Activated naive CD8-positive, alpha-beta T cell treated with anti-CD3 and anti-CD28 coated beads, Interleukin-2, amount 50 U/mL, for 16 hours (primary cell): ENCODE measurements at regions not wholly inside any gene's neighbourhood (a gene's known extent, or its start where the extent isn't known, plus 50 kb on each side); places are given as distances from the start of the nearest gene placed in this dataset.
A peak's percentile ranks its signal among the peaks of the same experiment; 100 is the strongest.

Experiments used
- DNase-seq: peaks from one replicate; pipeline ENCODE4 v3.0.0-alpha.2; 2020; ENCODE audit warnings: low read depth, low spot score

DNA sequence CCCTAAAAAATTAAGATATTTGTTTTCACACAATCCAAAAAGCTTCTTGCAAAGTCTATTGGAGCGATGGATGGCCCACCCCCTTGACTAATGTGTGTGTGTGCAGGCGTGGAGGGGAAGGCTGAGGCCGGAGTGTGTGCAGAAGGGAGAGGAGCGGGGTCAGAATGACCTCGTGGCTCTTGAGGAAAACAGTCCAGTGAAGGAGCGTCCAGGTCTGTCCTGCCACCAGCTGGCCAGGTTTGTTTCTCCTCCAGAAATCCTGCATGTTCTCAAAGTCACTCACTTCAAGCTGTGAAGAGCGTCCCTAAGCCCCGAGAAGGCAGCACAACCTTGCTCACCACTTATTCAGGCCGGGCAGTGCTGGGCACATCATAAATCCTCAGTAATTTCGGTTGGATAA lies 69.5 kb upstream of the SSX2IP start:
- no peak for DNase-seq

GRCh38 chr1:84758968-84759491 lies 68.8 kb upstream of the SSX2IP start:
- no peak for DNase-seq

GRCh38 chr1:84758476-84758875 lies 68.2 kb upstream of the SSX2IP start:
- DNase-seq = no peak

- DNase-seq = no peak
Observed at GRCh38 chr1:84757301-84757700, 67.0 kb upstream of the SSX2IP start.

- DNase-seq = no peak
Observed at GRCh38 chr1:84756455-84757082, 66.3 kb upstream of the SSX2IP start.

DNA sequence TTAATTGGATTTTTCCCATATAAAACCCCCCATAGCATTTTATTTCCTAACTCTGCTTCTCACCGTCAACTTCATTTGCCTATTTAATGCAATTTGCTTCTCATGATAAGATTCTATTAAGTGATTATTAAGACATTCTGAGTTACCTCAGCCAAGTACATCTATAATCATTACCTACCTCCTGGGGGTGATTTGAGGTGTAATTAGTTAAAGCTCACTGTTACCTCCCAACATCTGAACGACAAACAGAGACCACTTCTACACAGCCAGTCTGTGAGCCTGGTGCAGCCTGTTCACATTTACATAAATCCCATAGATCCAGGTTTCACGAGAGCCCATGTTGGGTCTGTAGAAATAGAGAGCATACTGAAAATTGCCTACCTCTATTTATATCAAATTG lies 65.7 kb upstream of the SSX2IP start:
- DNase-seq = no peak

DNA sequence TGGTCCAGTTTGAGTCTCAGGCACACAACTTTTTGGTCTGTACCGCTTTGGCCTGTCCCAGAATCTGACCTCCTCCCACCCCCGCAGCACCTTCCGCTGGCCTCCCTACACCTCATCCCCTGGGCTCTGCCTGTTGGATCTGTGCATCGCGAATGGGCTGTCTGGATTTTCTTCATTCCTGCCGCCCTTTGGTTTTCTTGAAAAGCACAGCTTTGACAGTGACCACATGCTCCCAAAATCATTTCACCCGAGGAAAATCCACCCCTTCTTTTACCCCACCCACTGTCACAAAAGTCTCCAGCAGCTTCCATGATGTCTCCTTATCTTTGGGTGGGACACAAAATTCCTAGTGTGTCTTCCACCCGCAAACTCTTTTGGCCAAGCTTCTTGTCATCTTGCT lies 65.0 kb upstream of the SSX2IP start:
- no peak for DNase-seq

DNA sequence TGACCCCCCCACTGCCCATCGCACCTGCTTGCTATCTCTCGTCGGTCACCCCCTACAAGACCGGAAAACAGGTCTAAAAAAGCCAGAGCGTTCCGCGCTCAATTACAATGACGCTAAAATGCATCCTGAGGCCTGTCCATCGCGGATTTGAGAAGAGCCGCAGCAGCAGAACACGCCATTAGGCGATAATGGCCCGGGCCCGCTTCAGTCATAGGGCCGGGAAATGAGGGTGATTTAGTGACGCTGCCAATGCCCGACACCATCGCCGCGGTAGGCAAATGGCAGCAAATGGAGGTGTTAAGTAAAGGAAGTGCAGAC lies 64.1 kb upstream of the SSX2IP start:
- no peak for DNase-seq

- peak; percentile 58 for DNase-seq
Observed at GRCh38 chr1:84753516-84754385, 63.5 kb upstream of the SSX2IP start.

DNA sequence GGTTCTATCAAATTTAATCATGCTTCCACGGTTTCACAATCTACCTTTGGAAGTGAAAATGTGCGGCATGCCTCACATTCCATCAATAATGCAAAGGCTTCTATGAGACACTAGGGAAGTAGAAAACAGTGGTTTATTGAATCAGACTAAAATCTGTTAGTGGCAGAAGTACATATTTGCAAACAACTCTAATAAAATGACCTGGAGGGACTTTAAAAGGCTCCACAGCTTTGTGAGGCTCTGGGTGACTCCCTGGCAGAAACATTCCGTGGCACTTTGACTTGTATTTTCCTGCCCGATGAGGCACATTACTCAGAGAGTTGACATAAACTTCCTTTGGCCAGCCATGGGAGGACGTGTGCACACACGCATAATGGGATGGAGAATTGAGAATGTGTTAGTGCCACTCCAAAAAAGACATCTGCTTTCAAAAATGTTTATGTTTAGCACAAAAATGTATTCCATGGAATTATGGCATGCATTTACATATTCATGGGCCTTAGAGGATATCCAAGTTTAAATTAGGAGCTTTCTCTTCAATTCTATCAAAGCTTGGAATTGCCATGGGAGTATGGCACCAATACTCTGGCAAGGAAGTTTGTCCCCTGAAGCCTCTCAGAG lies 60.0 kb upstream of the SSX2IP start:
- DNase-seq = no peak

DNA sequence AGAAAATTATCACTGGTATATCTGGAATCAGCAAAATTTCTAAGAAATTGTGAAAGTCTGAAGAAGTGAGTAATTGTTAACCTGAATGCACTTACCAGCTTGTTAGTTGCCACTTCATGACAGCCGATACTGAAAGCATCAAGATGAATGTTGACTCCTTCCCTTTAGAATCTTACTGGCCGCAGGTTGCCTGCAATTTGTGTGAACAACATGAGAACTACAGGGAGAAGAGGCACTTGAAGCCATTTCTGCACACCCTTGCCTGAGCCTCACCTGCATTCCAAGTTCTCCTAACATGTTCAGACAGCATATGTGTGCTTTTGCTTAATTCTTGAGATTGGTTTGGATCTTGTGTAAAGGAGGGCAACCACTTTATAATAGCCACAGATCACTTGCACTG lies 59.2 kb upstream of the SSX2IP start:
- no peak for DNase-seq

DNA sequence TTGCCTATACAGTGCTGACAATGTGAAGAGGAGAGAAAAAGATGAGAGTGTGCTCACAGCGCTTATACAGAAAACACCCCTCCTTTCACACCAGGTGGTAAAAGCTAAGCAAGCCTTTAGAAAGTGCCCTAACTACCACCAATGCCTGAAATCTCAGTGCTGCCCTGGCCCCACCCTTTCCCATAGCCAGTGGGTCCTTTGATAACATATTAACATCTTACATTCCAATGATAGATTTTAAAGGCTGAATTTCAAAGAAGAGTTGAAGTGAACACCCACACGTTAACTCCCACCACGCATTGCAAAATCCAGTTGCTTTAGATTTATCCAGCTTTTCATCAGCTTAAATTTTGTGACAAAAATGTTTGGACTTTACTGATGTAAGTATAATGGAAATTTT lies 58.1 kb upstream of the SSX2IP start:
- no peak for DNase-seq

GRCh38 chr1:84745857-84746256 lies 55.6 kb upstream of the SSX2IP start:
- no peak for DNase-seq

DNA sequence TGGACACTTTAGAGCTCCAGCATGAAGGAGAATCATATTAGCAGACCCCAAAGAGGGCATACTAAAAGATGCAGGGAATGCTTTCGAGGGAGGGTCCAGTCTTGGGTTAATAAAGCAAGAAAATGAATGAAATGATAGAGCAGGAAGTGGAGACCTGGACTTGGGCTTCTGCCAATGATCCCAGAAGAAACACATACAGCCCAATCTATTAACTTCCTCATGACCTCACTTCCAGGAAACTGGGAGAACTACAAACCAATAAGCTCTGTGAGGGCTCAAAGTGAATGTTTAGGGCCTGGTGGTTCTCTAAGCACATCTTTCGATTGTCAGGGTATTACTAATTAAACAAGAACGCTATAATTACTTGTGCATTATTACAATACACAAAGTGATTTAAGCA lies 53.6 kb upstream of the SSX2IP start:
- DNase-seq = no peak

- DNase-seq = no peak
Observed at GRCh38 chr1:84742653-84743052, 52.4 kb upstream of the SSX2IP start.

DNA sequence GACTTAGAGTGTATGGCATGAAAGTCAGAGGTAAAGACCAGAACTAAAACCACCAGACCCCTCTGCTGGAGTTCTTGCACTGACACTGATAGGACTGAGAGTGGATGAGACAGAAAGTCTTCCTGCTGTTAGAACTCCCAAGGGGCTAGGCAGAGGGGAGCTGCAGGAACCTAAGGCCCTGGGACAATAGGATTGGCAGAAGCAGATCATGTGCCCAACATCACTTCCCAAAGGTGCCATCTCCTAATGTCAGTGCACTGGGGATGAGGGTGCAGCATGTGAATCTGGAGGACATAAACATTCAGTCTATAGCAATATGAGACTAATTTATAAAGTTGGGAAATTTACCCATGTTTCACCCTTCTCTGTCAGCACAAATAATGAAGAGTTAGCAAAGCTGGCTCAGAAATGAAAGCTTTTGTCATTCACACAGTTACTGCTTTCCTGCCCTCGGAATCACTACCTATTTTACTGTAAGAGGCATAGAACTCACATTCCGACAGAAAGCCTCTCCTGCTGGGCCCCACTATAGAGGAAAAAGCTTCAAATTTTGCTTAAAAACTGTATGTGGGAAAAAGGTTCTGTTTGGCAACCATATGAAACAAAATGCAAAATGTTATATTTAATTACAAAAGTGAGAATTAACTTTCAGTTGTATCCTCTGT lies 49.9 kb upstream of the SSX2IP start:
- no peak for DNase-seq
